ENCODE measurements at regions not wholly inside any gene's neighbourhood (a gene's known extent, or its start where the extent isn't known, plus 50 kb on each side); places are given as distances from the start of the nearest gene placed in this dataset.

DNA sequence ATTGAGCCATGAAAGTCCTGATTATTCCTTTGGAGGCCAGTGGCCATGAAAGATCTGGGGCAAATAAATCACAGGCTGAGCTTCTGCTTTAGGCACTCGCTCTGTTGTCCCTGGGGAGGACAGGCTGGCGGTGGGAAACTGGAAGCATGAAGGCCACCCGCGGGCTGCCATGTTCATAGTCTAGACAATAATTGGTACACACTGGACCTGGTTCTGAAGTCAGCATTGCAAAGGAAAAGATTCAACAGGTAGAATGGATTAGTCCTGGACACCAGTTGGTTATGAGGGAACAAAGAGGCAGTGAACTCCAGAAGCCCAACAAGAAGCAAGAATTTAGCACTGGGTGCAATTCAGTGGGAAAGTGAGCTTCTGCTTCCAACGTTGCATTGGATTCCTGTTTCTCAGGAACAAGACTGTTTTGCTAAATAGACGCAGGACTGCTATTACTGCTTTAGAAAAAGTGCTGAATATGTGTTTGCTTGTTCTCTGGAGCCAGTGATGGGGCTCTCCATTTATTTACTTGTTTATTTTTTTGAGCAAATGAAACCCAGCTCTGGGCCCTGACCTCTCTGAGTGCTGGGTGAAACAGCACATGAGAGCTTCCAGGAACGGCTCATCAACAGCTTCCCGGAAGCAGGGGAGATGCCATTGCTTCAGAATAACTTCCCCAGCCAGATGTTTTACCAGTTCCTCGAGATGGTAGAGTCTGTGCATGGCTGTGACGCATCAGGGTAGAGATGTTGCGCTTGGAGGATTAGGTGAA is 336.4 kb downstream of the ZNF536 start:
- DNase-seq (ENCODE audit: low spot score): no peak

DNA sequence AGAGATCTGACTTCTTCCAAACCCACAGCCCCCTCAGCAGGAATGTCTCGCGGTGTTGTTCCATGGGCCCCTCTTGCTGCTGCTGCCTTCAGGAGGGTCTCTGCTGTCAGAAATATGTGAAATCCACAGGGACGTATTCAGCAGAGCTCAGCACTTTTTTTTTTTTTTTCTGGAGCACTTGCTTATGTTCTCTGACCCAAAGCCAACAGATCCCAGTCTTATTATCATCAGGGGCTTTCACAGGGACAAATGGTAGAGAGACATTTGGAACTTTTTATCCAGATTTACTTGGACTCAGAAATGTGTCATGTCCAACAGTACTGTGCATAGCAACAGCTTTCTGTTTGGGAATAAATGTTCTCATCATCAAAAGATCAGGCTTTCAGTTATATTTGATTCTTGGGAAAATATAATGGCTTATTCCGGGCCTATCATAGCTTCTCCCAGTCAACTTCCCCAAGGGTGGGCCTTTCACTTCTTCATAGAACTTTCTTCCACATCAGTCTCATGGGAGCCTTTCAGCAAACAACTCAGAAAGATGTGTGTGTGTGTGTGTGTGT is 332.7 kb downstream of the ZNF536 start:
- DNase-seq (ENCODE audit: low spot score): no peak

DNA sequence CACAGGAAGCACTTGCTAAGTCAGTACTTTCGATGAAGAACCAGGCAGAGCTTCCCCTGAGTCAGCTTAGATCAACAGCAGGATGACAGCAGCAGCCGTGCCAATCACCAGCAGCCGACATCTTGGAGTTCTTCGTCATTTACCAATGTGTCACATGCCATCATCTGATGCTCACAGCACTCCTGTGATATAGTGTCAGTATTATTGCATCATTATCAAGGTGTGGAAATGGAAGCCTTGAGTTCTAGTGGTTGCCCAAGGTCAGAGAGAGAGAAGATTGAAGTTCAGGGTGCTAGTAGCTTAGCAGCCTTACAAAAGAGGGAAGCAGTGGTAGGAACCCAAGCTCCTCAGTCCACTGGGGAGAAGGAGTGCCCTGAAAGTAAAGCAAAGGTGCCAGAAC is 331.5 kb downstream of the ZNF536 start:
- no peak for DNase-seq (ENCODE audit: low spot score)

DNA sequence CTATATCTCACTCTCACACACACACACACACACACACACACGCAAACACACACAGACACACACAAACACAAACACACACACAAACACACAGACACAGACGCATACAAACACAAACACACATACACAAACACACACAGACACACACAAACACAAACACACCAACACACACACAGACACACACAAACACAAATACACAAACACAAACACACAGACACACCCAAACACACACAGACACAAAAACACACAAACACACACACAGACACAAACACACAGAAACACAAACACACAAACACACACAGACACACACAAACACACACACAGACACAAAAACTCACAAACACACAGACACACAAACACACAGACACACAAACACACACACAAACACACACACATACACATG is 329.0 kb downstream of the ZNF536 start:
- DNase-seq (ENCODE audit: low spot score): no peak

DNA sequence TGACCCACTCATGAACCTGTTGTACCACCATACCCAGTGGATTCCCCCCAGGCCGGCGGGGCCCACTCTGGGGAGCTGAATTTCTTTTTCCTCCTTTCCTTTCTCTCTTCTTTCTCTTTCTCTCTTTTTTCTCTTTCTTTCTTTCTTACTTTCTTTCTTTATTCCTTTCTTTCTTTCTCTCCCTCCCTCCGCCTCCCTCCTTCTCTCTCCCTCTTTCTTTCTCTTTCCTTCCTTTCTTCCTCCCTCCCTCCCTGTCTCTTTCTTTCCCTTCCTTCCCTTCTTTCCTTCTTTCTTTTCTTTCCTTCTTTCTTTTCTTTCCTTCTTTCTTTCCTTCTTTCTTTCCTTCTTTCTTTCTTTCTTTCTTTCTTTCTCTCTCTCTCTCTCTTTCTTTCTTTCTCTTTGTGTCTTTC is 327.7 kb downstream of the ZNF536 start:
- no peak for DNase-seq (ENCODE audit: low spot score)

DNA sequence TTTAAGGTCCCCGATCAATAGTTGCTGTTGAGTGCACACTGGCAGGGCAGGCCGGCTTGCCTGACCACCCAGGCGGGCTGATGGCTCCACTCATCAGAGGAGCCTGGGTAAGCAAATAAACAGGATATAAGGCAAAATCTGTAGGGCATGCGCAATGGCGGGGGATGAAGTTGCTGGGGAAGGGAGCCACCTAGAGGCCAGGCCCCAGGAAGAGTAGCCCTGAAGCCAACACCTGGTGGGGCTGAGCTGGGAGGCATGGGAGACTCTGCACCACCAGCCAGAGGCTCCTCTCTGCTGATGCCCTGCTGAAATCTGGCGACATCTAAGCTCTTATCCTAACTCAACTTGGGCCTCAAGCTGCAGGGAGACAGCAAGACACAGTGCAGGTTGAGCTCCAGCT is 324.3 kb downstream of the ZNF536 start:
- no peak for DNase-seq (ENCODE audit: low spot score)

DNA sequence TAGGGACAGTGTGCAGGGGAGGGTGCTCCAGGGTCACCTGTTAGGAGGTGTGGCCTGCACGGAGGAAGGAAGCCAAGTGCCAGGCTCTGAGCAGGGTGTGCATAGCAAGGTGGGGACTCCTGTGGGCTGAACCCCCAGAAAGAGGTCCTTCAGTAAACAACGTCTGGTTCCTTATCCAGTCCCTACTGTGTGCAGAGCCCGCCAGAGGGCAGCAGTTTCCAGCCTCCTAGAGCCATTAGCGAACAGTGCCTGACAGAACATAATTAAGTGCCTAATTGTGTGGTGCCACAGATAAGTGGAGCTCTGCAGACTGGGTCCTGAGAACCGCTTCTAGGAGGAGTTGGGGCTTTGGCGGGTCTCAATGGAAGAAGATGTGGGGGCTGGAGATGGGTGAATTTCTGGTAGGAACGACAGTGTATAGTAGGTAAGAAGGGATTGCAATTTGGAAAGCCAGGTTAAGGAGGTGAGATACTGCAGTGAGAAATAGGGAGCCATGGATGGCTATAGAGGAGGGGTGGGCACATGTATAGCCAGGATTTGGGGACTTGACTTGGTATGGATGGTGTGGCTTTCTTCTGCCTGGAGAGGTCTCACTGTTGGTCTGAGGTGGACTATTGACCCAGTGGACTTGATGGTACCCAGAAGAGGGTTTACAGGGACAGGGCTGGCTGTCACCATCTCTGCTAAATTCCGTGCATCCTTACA is 323.1 kb downstream of the ZNF536 start:
- DNase-seq (ENCODE audit: low spot score): no peak

DNA sequence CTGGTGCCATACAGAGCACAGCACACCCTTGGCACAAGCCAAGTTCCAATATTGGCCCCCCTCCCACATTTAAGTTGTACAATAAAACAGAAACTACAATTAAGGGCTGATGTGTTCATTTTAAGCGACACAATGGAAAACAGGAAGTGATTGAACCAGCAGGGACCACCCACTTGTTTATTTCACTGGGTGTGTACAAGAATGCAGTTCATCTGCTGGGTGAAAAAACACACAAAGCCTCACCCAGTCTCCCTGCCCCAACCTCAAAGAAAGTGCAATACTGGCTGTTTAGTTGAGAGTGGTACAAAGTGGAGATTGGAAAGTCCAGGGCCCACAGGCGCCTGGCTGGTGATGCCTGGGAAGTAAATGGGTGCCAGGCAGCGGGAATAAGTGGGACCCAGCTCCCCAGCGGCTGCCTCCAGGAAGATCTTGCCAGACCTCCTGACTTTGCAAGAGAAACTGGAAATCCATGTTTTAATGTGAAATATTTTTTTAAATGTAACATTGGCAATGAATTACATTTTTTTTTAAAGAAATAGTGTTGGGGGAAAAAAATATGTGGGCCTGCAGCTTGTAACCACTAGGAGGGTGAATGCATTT is 322.1 kb downstream of the ZNF536 start:
- no peak for DNase-seq (ENCODE audit: low spot score)

DNA sequence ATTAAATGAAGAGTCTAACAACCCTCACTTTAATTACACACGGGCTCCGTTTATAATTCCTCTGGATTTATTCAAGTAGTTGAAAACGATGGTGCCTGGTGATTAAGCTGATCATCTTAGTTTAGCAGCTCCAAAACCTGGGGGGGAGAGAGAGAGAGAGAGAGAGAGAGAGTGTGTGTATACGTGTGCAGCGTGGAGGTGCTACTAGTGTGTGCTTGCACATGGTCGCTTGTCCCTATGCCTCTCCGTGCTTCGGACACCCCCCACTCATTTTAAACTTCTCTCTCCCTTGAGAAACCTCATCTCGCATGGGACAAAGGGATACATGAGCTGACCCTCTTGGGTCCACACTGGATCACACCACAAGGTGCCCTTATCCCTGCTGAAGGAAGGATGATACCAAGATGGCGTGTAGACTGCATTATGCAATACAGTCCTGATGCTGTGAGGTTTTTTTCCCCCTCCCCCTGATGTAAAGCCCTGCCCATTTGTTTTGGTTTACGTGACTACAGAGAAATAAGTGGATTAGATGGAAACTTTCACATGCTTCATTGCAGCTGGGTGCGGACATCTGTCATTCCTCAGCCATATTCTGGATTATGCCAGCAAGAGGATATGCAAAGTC is 320.8 kb downstream of the ZNF536 start:
- DNase-seq (ENCODE audit: low spot score): no peak

DNA sequence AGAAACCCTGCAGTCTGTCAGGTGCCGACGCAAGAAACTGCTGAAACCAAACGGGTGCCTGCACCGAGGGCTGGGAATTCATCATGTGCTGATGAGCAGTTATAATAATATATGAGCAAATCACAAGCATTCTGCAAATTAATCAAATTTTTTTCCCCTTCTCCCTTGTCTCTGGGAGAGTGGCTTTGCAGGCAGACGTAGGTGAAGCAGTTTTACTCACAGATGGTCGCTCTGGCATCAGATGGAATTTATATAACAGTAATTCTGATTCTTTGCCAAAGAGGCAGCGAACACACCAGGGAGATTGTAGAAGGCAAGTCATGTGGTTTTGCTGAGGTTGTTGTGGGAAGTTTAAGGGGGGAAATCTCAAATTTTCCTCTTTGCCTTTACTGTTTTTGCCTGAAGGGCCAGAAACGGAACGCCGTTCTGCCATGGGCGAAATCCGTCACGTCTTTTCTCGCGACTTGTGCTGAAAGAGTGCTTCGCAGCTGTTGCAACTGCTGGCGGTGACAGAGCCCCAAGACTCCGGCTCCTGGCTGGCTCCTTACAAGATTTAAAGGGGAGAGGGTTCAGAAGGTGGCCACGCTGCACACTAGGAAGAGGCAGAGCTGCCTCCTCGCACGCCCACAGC is 320.1 kb downstream of the ZNF536 start:
- no peak for DNase-seq (ENCODE audit: low spot score)

DNA sequence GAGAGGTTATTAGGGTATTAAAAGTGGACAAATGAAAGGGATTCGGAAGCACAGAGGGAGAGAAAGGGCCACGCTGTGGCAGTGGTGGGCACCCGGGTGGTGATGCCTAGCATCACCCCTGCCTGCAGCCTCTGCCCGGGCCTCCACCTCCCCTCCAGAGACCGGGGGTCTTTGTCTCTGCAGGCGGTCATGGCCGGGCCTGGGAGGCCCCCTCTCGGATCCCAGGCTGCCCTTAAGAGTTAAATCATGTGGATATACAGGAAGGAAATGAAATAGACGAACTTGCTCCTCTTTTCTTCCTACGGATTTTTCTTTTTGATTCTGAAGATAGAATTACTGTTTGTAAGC is 319.6 kb downstream of the ZNF536 start:
- no peak for DNase-seq (ENCODE audit: low spot score)

DNA sequence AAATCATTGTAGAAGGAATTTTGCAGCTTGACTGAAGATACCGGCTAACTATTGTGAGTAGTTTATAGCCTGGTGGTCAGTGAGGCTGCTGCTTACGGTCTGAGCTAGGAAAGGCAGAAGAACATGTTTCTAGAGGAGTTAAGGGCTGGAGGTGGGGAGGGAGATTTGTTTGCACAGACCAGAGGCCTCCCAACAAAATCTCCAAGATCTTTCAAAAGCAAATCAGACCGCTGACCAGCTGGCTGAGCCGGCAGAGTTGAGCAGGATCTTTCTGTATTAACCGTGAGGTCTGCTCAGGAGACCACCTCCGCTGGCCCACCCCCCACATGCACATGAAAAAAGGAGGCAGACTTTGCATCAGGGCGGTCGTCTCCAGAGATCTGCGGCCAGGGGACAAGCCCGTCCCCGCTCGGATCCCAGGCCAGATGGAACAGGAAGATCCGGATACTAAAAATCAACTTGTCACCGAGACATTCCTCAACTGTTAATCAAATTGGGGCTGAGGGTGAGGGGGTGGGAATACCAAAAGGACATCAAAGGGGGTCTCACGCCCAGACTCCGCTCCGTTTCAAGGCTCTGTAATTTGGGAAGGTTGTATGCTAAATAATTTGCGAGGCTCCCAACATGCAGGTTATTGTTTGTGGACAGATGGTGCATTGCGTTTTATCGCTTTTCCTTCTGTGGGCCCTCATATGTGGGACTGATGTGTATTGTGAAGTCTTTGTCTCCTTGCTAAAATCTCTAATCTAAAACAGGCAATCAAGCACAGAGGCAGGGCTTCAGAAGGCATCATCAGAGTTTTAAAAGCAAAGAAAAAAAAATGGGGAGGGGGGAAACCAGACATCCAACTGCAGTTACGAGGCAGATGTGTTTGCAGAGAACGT is 319.0 kb downstream of the ZNF536 start:
- DNase-seq (ENCODE audit: low spot score): no peak

DNA sequence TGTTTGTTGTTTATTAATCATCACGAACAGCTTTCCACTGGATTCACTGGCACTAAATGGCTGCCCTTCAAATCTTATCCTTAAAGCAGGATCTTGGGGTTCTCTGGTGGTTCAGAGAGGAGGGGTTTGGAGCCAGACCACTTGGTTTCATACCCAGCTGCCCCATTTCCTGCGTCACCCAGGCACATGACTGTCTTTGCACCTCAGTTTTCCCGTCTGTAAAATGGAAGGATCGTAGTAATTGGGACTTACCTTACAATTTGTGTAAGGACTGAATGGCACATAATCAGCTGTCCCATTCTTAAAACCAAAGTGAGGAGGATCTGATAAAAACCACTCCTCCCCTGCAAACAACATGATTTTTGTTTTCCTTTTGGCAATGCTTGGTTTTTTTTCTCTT is 318.3 kb downstream of the ZNF536 start:
- no peak for DNase-seq (ENCODE audit: low spot score)

DNA sequence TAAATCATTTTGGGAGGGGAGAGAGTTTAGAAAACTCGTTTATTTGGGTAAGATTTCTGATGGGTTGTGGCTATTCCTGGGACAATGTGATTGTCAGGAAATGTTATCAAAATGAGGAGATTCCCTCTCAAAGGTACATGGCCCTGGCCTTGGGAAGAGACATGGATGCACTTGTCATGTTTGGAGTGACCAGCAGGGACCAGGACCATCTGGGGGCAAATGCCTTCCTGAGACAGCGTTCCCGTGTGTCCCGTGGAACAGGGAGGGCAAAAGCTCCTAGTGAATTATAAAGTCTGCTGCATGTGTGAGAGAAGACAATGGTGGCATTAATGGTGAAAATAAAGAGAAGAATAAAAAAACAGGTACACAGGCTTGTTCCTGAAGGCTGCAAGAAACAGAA is 317.3 kb downstream of the ZNF536 start:
- no peak for DNase-seq (ENCODE audit: low spot score)

DNA sequence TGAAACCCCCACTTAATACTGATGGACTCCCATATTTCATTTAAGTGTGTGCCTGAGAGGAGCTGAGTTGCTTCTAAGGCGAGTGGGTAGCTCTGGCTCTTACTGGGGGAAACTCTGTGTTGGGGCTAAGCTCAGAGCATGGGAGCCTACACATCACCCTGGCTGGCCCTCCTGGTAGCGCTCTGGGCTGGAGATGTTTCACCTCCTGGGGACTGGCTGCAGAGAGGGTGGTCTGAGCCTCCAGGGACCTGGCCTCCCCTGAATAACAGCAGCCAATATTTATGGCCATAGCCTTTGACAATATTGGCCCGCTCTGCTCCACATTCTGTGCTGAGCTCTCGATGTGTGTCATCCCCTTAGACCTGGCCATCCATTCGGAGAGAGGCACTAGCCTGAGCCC is 316.5 kb downstream of the ZNF536 start:
- DNase-seq (ENCODE audit: low spot score): no peak

DNA sequence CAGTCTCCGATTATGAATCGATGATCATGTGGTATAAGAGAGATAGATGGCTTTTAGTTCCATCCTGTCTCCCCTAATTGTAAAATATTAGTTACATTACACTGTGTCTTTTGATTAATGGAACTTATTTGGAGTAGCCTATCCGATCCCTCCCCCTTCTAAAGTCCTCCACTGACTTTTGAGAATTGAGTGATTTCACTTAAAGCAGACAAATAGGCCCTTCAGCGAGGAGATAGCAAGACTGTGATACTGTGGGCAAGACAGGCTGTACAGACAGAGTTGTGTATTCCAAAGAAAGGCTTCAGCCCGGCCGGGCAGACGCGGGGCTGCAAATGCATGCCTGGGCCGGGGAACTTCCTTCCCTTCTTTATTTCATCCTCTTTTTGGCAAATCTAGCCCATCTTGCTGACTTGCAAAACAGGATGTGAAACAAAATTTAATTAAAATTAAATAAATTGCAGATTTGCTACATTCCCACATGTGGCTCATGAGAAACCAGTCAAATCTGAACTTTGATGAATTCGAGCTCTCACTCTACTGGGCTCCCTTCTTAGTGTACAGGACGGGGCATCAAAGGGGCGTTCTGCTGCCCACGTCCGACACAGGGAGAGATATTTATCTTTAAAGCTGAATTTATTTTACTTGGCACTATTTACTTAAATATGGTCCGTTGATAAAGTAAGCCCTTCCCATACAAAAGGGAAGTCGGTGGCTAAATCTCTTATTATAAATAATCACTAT is 314.8 kb downstream of the ZNF536 start:
- no peak for DNase-seq (ENCODE audit: low spot score)

DNA sequence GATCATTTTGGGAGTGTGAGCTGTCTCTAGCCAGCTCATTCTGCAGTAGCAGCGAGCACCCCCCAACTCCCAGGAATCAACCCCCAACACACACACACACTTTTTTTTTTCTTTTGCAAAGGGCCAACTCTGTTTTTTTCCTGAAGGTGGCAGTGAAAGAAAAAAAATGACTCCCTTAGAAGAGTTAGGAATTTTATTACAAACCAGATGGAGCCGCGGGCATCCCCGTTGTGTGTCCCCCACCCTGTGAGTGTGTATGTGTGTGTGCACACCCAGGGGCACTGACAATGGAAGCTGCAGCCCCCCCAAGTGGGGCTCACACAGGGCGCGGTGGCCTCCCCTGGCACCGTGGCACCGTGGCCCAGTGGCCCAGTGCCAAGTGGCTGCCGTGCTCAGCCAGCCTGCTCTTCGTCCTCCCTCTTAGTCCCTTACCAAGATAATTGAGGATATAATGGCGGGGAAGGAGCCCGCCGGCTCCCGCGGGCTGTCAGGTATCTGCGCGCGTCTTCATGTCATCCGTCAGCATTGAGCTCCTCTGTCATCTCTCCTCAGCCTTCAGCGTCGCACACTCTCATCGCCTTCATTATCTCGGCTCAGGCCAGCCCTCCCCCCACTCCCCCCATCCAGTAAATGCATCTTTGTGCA is 314.1 kb downstream of the ZNF536 start:
- DNase-seq (ENCODE audit: low spot score): no peak

DNA sequence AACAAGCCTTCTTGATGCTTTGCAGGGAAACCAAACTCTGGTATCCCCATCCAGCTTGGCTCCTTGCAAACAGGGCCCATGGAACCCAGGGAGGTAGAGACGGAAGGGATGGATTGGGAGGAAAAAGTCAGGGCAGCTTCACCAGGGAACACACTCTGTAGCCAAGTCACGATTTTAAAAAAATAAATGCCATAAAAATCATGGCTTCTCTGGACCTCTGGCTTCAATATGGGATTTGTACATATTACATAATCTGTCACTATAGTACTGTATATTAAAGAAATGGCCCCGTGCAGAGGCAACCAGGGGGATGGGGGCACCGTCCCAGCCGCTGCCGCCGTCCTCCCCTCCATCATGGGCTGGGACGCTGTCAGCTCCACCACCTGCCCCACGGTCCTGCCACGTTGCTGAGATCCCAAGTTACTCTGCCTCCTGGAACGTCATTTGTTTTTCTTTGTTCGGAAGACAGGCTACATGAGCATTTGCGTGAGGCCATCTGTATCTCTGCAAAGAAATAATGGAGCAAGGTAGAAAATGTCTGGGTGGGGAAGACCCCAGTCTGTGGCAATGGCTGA is 313.3 kb downstream of the ZNF536 start:
- DNase-seq (ENCODE audit: low spot score): no peak

DNA sequence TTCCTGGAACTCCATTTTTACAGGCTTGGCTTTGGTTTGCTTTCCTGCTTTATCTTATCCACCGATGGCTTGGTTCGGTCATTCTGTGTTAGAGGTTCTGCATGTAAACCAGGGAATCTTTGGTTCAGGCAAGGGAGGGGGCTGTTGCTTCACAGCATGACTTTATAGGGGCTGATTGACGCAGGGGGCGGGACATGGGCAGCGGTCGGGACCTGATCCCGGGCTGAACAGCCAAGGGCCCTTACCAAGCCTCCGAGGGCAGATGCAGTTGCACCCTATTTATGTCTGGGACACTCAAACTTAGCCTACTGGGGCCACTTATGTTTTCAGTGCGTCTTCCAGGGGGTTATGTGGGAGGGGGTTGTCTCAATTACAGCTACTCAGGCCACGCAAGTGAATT is 312.4 kb downstream of the ZNF536 start:
- DNase-seq (ENCODE audit: low spot score): no peak

All from A172 (cell line).